Activated T-cell treated with anti-CD3 and anti-CD28 coated beads, Interleukin-2, amount 50 U/mL, for 48 hours (primary cell): ENCODE measurements at regions not wholly inside any gene's neighbourhood (a gene's known extent, or its start where the extent isn't known, plus 50 kb on each side); places are given as distances from the start of the nearest gene placed in this dataset.
"Not testable (repeated sequence)": the region's sequence is repeated elsewhere in the genome, so short reads cannot be mapped to it uniquely, and the experiment has no call there.

ENCODE experiments used
- DNase-seq, 2 experiments: peaks; one replicate each; pipeline ENCODE4 v3.0.0-alpha.2; 2020

- DNase-seq = no peak
Observed at GRCh38 chr20:48215536-48215935, 430.3 kb upstream of the SULF2 start.

- DNase-seq = no peak
Observed at GRCh38 chr20:48214601-48215000, 429.3 kb upstream of the SULF2 start.

GRCh38 chr20:48213635-48214034 lies 428.4 kb upstream of the SULF2 start:
- DNase-seq = not testable (repeated sequence)

- DNase-seq = no peak
Observed at GRCh38 chr20:48212806-48213509, 427.7 kb upstream of the SULF2 start.

- DNase-seq = no peak
Observed at GRCh38 chr20:48211847-48212246, 426.6 kb upstream of the SULF2 start.

- no peak for DNase-seq
Observed at GRCh38 chr20:48211238-48211637, 426.0 kb upstream of the SULF2 start.

- no peak for DNase-seq
Observed at GRCh38 chr20:48210111-48211027, 425.1 kb upstream of the SULF2 start.

- no peak for DNase-seq
Observed at GRCh38 chr20:48209102-48209501, 423.8 kb upstream of the SULF2 start.

- DNase-seq = no peak
Observed at GRCh38 chr20:48208176-48208575, 422.9 kb upstream of the SULF2 start.

- DNase-seq = no peak
Observed at GRCh38 chr20:48207505-48207904, 422.2 kb upstream of the SULF2 start.

GRCh38 chr20:48205786-48206185 lies 420.5 kb upstream of the SULF2 start:
- no peak for DNase-seq

- DNase-seq = no peak
Observed at GRCh38 chr20:48205281-48205782, 420.1 kb upstream of the SULF2 start.

- no peak for DNase-seq
Observed at GRCh38 chr20:48204499-48204898, 419.2 kb upstream of the SULF2 start.

GRCh38 chr20:48203252-48203651 lies 418.0 kb upstream of the SULF2 start:
- no peak for DNase-seq

- DNase-seq = no peak
Observed at GRCh38 chr20:48202334-48203113, 417.2 kb upstream of the SULF2 start.

GRCh38 chr20:48201885-48202284 lies 416.6 kb upstream of the SULF2 start:
- no peak for DNase-seq

GRCh38 chr20:48201188-48201587 lies 415.9 kb upstream of the SULF2 start:
- no peak for DNase-seq

GRCh38 chr20:48198929-48199451 lies 413.7 kb upstream of the SULF2 start:
- DNase-seq = no peak

- DNase-seq = no peak
Observed at GRCh38 chr20:48197066-48197465, 411.8 kb upstream of the SULF2 start.

GRCh38 chr20:48196486-48196885 lies 411.2 kb upstream of the SULF2 start:
- DNase-seq = no peak

- DNase-seq = no peak
Observed at GRCh38 chr20:48196001-48196400, 410.7 kb upstream of the SULF2 start.

GRCh38 chr20:48195121-48195870 lies 410.0 kb upstream of the SULF2 start:
- no peak for DNase-seq
